GM12878 (cell line): ENCODE measurements at regions not wholly inside any gene's neighbourhood (a gene's known extent, or its start where the extent isn't known, plus 50 kb on each side); places are given as distances from the start of the nearest gene placed in this dataset.

Experiments
- ASH2L ChIP-seq: fragments of 300-600, 200-600 bp; sonication (generic); IDR thresholded peaks from 2 replicates; pipeline ENCODE4 v1.6.1; 2017; ENCODE audit warnings: low read depth, mild to moderate bottlenecking, borderline replicate concordance
- CREB1 ChIP-seq: IDR thresholded peaks from 2 replicates; pipeline ENCODE4 v1.6.1; 2012; ENCODE audit warnings: low read depth, mild to moderate bottlenecking, inconsistent platforms
- NBN ChIP-seq: fragments of 450-650 bp; IDR thresholded peaks from 2 replicates; pipeline ENCODE4 v1.6.1; 2016
- NFIC ChIP-seq: IDR thresholded peaks from 2 replicates; pipeline ENCODE4 v1.6.1; 2012; ENCODE audit warnings: low read depth, mild to moderate bottlenecking, inconsistent platforms, low read length, moderate library complexity
- POLR2A ChIP-seq: IDR thresholded peaks from 2 replicates; pipeline ENCODE4 v1.6.1; 2011; ENCODE audit warnings: low read depth, mild to moderate bottlenecking, low read length
- RAD51 ChIP-seq: fragments of 450-650 bp; IDR thresholded peaks from 2 replicates; pipeline ENCODE4 v1.6.1; 2016; ENCODE audit warnings: moderate library complexity, mild to moderate bottlenecking, inconsistent platforms
- TAF1 ChIP-seq: IDR thresholded peaks from 2 replicates; pipeline ENCODE4 v1.6.1; 2011; ENCODE audit warnings: mild to moderate bottlenecking, low read depth, low read length, borderline replicate concordance
- TARDBP ChIP-seq: IDR thresholded peaks from 2 replicates; pipeline ENCODE4 v1.6.1; 2016; ENCODE audit warnings: borderline replicate concordance
- TF ChIP-seq, protein P1 (sequence below), 3 experiments: IDR thresholded peaks in 2 of 3; conservative IDR thresholded peaks in 1 of 3; 2 replicates each; pipeline ENCODE4 v1.5.1; 2011; ENCODE audit warnings: low read depth in 3 of 3, low read length in 3 of 3, mild to moderate bottlenecking in 3 of 3, control low read depth in 2 of 3, moderate library complexity in 2 of 3, inconsistent platforms in 1 of 3, mixed read lengths in 1 of 3; ENCODE audit not compliant: control insufficient read depth in 2 of 3, insufficient read depth in 1 of 3; ENCODE audit errors: extremely low read depth in 1 of 3
- TF ChIP-seq, protein P2 (sequence below): fragments of 450-650 bp; IDR thresholded peaks from 2 replicates; pipeline ENCODE4 v1.6.1; 2017; ENCODE audit warnings: mild to moderate bottlenecking
- TF ChIP-seq, protein P3 (sequence below): fragments of 150-350 bp; IDR thresholded peaks from 2 replicates; pipeline ENCODE4 v1.6.1; 2014; ENCODE audit warnings: mild to moderate bottlenecking, low read depth, low read length
- TF ChIP-seq, protein P4 (sequence below): IDR thresholded peaks from 2 replicates; pipeline ENCODE4 v1.6.1; 2012; ENCODE audit warnings: low read depth, low read length, improper control_type of control experiment

DNA sequence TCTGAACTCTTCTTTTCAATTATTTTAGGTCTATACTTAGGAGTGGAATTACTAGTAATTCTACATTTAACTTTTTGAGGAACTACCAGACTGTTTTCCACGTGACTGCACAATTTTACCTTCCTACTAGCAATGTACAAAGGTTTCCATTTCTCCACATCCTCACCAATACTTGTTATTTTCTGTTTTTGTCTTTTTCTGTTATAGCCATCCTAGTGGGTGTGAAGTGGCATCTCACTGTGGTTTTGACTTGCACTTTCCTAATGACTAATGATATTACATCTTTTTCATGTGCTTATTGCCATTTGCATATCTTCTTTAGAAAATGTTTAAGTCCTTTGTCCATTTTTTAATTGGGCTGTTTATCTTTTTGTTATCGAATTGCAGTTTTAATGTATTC lies 136.9 kb upstream of the EGFLAM start:
- TF ChIP-seq NFIC (no peak), ASH2L (no peak), CREB1 (no peak), TARDBP (no peak), POLR2A (no peak), TAF1 (no peak), RAD51 (no peak), NBN (no peak)
- TF ChIP-seq, protein P1, sequence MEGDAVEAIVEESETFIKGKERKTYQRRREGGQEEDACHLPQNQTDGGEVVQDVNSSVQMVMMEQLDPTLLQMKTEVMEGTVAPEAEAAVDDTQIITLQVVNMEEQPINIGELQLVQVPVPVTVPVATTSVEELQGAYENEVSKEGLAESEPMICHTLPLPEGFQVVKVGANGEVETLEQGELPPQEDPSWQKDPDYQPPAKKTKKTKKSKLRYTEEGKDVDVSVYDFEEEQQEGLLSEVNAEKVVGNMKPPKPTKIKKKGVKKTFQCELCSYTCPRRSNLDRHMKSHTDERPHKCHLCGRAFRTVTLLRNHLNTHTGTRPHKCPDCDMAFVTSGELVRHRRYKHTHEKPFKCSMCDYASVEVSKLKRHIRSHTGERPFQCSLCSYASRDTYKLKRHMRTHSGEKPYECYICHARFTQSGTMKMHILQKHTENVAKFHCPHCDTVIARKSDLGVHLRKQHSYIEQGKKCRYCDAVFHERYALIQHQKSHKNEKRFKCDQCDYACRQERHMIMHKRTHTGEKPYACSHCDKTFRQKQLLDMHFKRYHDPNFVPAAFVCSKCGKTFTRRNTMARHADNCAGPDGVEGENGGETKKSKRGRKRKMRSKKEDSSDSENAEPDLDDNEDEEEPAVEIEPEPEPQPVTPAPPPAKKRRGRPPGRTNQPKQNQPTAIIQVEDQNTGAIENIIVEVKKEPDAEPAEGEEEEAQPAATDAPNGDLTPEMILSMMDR (IDR thresholded peaks at IDR 0.05 in 2 of 3, conservative IDR thresholded peaks at IDR 0.05 in 1 of 3; ENCODE audit: control insufficient read depth in 2 of 3, extremely low read depth in 1 of 3, insufficient read depth in 1 of 3, low read depth in 3 of 3, low read length in 3 of 3), result no peak
- TF ChIP-seq, protein P2, sequence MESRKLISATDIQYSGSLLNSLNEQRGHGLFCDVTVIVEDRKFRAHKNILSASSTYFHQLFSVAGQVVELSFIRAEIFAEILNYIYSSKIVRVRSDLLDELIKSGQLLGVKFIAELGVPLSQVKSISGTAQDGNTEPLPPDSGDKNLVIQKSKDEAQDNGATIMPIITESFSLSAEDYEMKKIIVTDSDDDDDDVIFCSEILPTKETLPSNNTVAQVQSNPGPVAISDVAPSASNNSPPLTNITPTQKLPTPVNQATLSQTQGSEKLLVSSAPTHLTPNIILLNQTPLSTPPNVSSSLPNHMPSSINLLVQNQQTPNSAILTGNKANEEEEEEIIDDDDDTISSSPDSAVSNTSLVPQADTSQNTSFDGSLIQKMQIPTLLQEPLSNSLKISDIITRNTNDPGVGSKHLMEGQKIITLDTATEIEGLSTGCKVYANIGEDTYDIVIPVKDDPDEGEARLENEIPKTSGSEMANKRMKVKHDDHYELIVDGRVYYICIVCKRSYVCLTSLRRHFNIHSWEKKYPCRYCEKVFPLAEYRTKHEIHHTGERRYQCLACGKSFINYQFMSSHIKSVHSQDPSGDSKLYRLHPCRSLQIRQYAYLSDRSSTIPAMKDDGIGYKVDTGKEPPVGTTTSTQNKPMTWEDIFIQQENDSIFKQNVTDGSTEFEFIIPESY, result no peak
- TF ChIP-seq, protein P3, sequence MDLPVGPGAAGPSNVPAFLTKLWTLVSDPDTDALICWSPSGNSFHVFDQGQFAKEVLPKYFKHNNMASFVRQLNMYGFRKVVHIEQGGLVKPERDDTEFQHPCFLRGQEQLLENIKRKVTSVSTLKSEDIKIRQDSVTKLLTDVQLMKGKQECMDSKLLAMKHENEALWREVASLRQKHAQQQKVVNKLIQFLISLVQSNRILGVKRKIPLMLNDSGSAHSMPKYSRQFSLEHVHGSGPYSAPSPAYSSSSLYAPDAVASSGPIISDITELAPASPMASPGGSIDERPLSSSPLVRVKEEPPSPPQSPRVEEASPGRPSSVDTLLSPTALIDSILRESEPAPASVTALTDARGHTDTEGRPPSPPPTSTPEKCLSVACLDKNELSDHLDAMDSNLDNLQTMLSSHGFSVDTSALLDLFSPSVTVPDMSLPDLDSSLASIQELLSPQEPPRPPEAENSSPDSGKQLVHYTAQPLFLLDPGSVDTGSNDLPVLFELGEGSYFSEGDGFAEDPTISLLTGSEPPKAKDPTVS, result no peak
- TF ChIP-seq, protein P4, sequence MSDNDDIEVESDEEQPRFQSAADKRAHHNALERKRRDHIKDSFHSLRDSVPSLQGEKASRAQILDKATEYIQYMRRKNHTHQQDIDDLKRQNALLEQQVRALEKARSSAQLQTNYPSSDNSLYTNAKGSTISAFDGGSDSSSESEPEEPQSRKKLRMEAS, result no peak
